ENCODE measurements at regions not wholly inside any gene's neighbourhood (a gene's known extent, or its start where the extent isn't known, plus 50 kb on each side); places are given as distances from the start of the nearest gene placed in this dataset.

DNA sequence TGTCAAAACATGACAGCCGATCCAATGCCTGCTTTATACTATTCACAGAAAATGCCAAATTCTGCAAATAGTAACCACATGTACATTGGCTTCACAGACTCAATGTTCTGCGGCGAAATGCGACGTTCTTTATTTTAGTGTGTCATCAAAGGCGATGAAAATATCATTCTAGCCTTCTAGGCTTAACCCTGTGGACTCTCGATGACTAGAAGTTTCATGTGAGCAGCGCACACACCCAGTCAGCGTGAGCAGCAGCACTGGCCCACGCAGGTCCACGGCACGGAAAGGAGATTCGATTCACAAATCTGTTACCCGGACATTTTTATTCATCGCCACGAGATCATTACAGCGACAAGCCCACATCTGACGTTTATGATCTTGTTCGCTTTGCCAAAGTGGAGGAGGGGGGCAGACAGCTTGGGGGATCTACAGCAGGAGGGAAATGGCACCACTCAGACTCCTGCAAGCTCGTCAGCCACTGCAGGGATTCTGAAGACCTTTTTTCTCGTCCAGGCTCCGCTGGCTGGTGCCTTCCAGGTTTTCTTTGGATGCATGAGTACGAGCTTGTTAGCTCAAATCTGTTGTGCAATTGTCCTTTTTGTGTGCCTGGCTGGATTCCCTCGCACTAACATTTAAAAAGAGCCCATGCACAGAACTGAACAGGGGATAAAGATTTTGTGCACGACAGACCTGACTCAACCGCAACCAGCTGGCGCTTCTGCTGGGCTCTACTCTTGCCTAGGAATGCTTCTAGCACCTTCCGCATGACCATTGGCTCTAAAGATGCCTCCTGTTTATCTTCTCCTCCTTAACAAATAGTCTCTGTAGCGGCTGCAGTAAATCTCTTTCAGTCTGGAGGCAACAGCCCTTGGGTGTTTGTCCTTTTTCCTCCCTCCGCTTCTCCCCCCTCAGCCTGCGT lies 938.4 kb downstream of the MCTP2 start:
- TF ChIP-seq, protein P1, sequence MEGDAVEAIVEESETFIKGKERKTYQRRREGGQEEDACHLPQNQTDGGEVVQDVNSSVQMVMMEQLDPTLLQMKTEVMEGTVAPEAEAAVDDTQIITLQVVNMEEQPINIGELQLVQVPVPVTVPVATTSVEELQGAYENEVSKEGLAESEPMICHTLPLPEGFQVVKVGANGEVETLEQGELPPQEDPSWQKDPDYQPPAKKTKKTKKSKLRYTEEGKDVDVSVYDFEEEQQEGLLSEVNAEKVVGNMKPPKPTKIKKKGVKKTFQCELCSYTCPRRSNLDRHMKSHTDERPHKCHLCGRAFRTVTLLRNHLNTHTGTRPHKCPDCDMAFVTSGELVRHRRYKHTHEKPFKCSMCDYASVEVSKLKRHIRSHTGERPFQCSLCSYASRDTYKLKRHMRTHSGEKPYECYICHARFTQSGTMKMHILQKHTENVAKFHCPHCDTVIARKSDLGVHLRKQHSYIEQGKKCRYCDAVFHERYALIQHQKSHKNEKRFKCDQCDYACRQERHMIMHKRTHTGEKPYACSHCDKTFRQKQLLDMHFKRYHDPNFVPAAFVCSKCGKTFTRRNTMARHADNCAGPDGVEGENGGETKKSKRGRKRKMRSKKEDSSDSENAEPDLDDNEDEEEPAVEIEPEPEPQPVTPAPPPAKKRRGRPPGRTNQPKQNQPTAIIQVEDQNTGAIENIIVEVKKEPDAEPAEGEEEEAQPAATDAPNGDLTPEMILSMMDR (IDR thresholded peaks at IDR 0.05), result no peak
- TF ChIP-seq ZBTB21 (CRISPR knock-in tag; IDR thresholded peaks at IDR 0.05; ENCODE audit: borderline replicate concordance) (no peak), NFYB (CRISPR knock-in tag; conservative IDR thresholded peaks at IDR 0.05; ENCODE audit: low read depth) (no peak), ZNF232 (CRISPR knock-in tag; IDR thresholded peaks at IDR 0.05) (no peak), GABPB1 (CRISPR knock-in tag; IDR thresholded peaks at IDR 0.05) (no peak)
- TF ChIP-seq, protein P2, sequence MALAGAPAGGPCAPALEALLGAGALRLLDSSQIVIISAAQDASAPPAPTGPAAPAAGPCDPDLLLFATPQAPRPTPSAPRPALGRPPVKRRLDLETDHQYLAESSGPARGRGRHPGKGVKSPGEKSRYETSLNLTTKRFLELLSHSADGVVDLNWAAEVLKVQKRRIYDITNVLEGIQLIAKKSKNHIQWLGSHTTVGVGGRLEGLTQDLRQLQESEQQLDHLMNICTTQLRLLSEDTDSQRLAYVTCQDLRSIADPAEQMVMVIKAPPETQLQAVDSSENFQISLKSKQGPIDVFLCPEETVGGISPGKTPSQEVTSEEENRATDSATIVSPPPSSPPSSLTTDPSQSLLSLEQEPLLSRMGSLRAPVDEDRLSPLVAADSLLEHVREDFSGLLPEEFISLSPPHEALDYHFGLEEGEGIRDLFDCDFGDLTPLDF (CRISPR knock-in tag; IDR thresholded peaks at IDR 0.05), result no peak
- TF ChIP-seq, protein P3, sequence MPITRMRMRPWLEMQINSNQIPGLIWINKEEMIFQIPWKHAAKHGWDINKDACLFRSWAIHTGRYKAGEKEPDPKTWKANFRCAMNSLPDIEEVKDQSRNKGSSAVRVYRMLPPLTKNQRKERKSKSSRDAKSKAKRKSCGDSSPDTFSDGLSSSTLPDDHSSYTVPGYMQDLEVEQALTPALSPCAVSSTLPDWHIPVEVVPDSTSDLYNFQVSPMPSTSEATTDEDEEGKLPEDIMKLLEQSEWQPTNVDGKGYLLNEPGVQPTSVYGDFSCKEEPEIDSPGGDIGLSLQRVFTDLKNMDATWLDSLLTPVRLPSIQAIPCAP (CRISPR knock-in tag; IDR thresholded peaks at IDR 0.05), result no peak
- TF ChIP-seq, protein P4, sequence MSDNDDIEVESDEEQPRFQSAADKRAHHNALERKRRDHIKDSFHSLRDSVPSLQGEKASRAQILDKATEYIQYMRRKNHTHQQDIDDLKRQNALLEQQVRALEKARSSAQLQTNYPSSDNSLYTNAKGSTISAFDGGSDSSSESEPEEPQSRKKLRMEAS (CRISPR knock-in tag; IDR thresholded peaks at IDR 0.05), result no peak
- TF ChIP-seq, protein P5, sequence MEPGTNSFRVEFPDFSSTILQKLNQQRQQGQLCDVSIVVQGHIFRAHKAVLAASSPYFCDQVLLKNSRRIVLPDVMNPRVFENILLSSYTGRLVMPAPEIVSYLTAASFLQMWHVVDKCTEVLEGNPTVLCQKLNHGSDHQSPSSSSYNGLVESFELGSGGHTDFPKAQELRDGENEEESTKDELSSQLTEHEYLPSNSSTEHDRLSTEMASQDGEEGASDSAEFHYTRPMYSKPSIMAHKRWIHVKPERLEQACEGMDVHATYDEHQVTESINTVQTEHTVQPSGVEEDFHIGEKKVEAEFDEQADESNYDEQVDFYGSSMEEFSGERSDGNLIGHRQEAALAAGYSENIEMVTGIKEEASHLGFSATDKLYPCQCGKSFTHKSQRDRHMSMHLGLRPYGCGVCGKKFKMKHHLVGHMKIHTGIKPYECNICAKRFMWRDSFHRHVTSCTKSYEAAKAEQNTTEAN (CRISPR knock-in tag; IDR thresholded peaks at IDR 0.05), result no peak
- TF ChIP-seq, protein P6, sequence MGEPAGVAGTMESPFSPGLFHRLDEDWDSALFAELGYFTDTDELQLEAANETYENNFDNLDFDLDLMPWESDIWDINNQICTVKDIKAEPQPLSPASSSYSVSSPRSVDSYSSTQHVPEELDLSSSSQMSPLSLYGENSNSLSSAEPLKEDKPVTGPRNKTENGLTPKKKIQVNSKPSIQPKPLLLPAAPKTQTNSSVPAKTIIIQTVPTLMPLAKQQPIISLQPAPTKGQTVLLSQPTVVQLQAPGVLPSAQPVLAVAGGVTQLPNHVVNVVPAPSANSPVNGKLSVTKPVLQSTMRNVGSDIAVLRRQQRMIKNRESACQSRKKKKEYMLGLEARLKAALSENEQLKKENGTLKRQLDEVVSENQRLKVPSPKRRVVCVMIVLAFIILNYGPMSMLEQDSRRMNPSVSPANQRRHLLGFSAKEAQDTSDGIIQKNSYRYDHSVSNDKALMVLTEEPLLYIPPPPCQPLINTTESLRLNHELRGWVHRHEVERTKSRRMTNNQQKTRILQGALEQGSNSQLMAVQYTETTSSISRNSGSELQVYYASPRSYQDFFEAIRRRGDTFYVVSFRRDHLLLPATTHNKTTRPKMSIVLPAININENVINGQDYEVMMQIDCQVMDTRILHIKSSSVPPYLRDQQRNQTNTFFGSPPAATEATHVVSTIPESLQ (CRISPR knock-in tag; IDR thresholded peaks at IDR 0.05), result no peak
- TF ChIP-seq, protein P7, sequence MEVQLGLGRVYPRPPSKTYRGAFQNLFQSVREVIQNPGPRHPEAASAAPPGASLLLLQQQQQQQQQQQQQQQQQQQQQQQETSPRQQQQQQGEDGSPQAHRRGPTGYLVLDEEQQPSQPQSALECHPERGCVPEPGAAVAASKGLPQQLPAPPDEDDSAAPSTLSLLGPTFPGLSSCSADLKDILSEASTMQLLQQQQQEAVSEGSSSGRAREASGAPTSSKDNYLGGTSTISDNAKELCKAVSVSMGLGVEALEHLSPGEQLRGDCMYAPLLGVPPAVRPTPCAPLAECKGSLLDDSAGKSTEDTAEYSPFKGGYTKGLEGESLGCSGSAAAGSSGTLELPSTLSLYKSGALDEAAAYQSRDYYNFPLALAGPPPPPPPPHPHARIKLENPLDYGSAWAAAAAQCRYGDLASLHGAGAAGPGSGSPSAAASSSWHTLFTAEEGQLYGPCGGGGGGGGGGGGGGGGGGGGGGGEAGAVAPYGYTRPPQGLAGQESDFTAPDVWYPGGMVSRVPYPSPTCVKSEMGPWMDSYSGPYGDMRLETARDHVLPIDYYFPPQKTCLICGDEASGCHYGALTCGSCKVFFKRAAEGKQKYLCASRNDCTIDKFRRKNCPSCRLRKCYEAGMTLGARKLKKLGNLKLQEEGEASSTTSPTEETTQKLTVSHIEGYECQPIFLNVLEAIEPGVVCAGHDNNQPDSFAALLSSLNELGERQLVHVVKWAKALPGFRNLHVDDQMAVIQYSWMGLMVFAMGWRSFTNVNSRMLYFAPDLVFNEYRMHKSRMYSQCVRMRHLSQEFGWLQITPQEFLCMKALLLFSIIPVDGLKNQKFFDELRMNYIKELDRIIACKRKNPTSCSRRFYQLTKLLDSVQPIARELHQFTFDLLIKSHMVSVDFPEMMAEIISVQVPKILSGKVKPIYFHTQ (CRISPR knock-in tag; IDR thresholded peaks at IDR 0.05), result no peak
- TF ChIP-seq, protein P8, sequence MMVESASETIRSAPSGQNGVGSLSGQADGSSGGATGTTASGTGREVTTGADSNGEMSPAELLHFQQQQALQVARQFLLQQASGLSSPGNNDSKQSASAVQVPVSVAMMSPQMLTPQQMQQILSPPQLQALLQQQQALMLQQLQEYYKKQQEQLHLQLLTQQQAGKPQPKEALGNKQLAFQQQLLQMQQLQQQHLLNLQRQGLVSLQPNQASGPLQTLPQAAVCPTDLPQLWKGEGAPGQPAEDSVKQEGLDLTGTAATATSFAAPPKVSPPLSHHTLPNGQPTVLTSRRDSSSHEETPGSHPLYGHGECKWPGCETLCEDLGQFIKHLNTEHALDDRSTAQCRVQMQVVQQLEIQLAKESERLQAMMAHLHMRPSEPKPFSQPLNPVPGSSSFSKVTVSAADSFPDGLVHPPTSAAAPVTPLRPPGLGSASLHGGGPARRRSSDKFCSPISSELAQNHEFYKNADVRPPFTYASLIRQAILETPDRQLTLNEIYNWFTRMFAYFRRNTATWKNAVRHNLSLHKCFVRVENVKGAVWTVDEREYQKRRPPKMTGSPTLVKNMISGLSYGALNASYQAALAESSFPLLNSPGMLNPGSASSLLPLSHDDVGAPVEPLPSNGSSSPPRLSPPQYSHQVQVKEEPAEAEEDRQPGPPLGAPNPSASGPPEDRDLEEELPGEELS (CRISPR knock-in tag; IDR thresholded peaks at IDR 0.05), result no peak
